ENCODE measurements at regions not wholly inside any gene's neighbourhood (a gene's known extent, or its start where the extent isn't known, plus 50 kb on each side); places are given as distances from the start of the nearest gene placed in this dataset.

- intact Hi-C loops (cut with DNase I) = no loop called here
- no peak for TF ChIP-seq POLR2A (IDR thresholded peaks at IDR 0.05)
- TF ChIP-seq CTCF (IDR thresholded peaks at IDR 0.05) = no peak
Observed at GRCh38 chr5:155252717-155253116, 239.2 kb downstream of the KIF4B start.

GRCh38 chr5:155254399-155254798 is 240.8 kb downstream of the KIF4B start:
- no peak for ATAC-seq
- no peak for DNase-seq
- 57 to 77% (median 65%) methylated on average over 2 of the region's 2 CpGs for WGBS, 4 donors
- no peaks in the 10 kb centered on the region for H3K36me3 ChIP-seq
- H3K27me3 ChIP-seq = no peaks in the 10 kb centered on the region
- intact Hi-C loops (cut with DNase I) = no loop called here
- H3K27ac ChIP-seq = no peak overlapping the region
- H3K9me3 ChIP-seq = no peaks in the 10 kb centered on the region
- no peak overlapping the region for H3K4me3 ChIP-seq
- TF ChIP-seq POLR2A (IDR thresholded peaks at IDR 0.05) (no peak), CTCF (IDR thresholded peaks at IDR 0.05) (no peak)
- H3K4me1 ChIP-seq = no peaks in the 10 kb centered on the region

More at GRCh38 chr5:155252717-155253116, 239.2 kb downstream of the KIF4B start:
- Histone ChIP-seq H3K4me3 (no peak overlapping the region), H3K27ac (no peak overlapping the region), H3K36me3 (no peaks in the 10 kb centered on the region), H3K9me3 (no peaks in the 10 kb centered on the region), H3K27me3 (no peaks in the 10 kb centered on the region), H3K4me1 (no peaks in the 10 kb centered on the region)
- DNase-seq = no peak
- 86 to 92% (median 88%) methylated on average over 3 of the region's 3 CpGs for WGBS, 4 donors
- ATAC-seq = no peak

GRCh38 chr5:155258161-155258560 is 244.6 kb downstream of the KIF4B start:
- DNase-seq (no peak), ATAC-seq (no peak)
- Histone ChIP-seq H3K36me3 (no peaks in the 10 kb centered on the region), H3K27me3 (no peaks in the 10 kb centered on the region), H3K9me3 (no peaks in the 10 kb centered on the region), H3K4me1 (no peaks in the 10 kb centered on the region), H3K27ac (no peak overlapping the region), H3K4me3 (no peak overlapping the region)
- TF ChIP-seq POLR2A (IDR thresholded peaks at IDR 0.05) (no peak), CTCF (IDR thresholded peaks at IDR 0.05) (no peak)
- WGBS, 4 donors = 81 to 88% (median 86%) methylated on average over 6 of the region's 6 CpGs
- intact Hi-C loops (cut with DNase I) = no loop called here

GRCh38 chr5:155259648-155260047 is 246.1 kb downstream of the KIF4B start:
- TF ChIP-seq CTCF (IDR thresholded peaks at IDR 0.05) (no peak), POLR2A (IDR thresholded peaks at IDR 0.05) (no peak)
- 75 to 90% (median 81%) methylated on average over 5 of the region's 5 CpGs for WGBS, 4 donors
- H3K27me3 ChIP-seq = no peaks in the 10 kb centered on the region
- peaks cover 0 to 2% (median 0%) of the 10 kb centered on the region in 12 donors for H3K4me1 ChIP-seq
- no peak overlapping the region for H3K27ac ChIP-seq
- no peak overlapping the region for H3K4me3 ChIP-seq
- no peaks in the 10 kb centered on the region for H3K36me3 ChIP-seq
- intact Hi-C loops (cut with DNase I) = loop anchor here in 3 of 10 donors (5.0 to 10.0 kb wide), 3 partner anchors 115 to 225 kb away; no protein-coding TSS in a partner anchor
- DNase-seq = no peak
- H3K9me3 ChIP-seq = no peaks in the 10 kb centered on the region
- ATAC-seq = no peak
